NCI-H460 (cell line): ENCODE measurements at regions not wholly inside any gene's neighbourhood (a gene's known extent, or its start where the extent isn't known, plus 50 kb on each side); places are given as distances from the start of the nearest gene placed in this dataset.
"Not testable (repeated sequence)": the region's sequence is repeated elsewhere in the genome, so short reads cannot be mapped to it uniquely, and the experiment has no call there.

ENCODE experiments used
- DNase-seq: peaks from one replicate; pipeline ENCODE4 v3.0.0-alpha.2; 2016; ENCODE audit warnings: low read depth; ENCODE audit errors: extremely low read depth

GRCh38 chr22:23384431-23384830 is 195.7 kb downstream of the IGLL1 start:
- DNase-seq, result no peak

- DNase-seq, result no peak
These were observed 196.4 kb downstream of the IGLL1 start for GRCh38 chr22:23383491-23384361.

- DNase-seq, result no peak
These were observed 197.5 kb downstream of the IGLL1 start for GRCh38 chr22:23382428-23383218.

- DNase-seq, result no peak
These were observed 198.2 kb downstream of the IGLL1 start for GRCh38 chr22:23381661-23382427.

GRCh38 chr22:23380911-23381310 is 199.2 kb downstream of the IGLL1 start:
- DNase-seq, result no peak

GRCh38 chr22:23380230-23380573 is 199.9 kb downstream of the IGLL1 start:
- no peak for DNase-seq

- DNase-seq, result not testable (repeated sequence)
These were observed 199.4 kb downstream of the BCR start for GRCh38 chr22:23379540-23380229.

GRCh38 chr22:23377767-23378166 is 197.5 kb downstream of the BCR start:
- DNase-seq, result no peak

GRCh38 chr22:23376256-23376655 is 195.9 kb downstream of the BCR start:
- DNase-seq, result peak; percentile 24

- DNase-seq, result no peak
These were observed 194.9 kb downstream of the BCR start for GRCh38 chr22:23375031-23375827.

- no peak for DNase-seq
These were observed 193.3 kb downstream of the BCR start for GRCh38 chr22:23373601-23374000.

- DNase-seq, result no peak
These were observed 189.9 kb downstream of the BCR start for GRCh38 chr22:23370251-23370650.

GRCh38 chr22:23369054-23369685 is 188.9 kb downstream of the BCR start:
- no peak for DNase-seq
